IPS-15b (cell line): ENCODE measurements at regions not wholly inside any gene's neighbourhood (a gene's known extent, or its start where the extent isn't known, plus 50 kb on each side); places are given as distances from the start of the nearest gene placed in this dataset.

Experiments
- H3K27me3 ChIP-seq: one replicate; pipeline ENCODE4 v1.6.1; 2013; ENCODE audit warnings: low read length; ENCODE audit not compliant: control insufficient read depth, insufficient read depth
- H3K36me3 ChIP-seq: one replicate; pipeline ENCODE4 v1.6.1; 2013; ENCODE audit warnings: low read length; ENCODE audit not compliant: control insufficient read depth, insufficient read depth
- H3K4me1 ChIP-seq: one replicate; pipeline ENCODE4 v1.6.1; 2013; ENCODE audit warnings: mild to moderate bottlenecking, low read length; ENCODE audit not compliant: control insufficient read depth, insufficient read depth
- H3K4me3 ChIP-seq: one replicate; pipeline ENCODE4 v1.5.1; 2013; ENCODE audit warnings: low read depth, low read length
- H3K9ac ChIP-seq: one replicate; pipeline ENCODE4 v1.6.1; 2013; ENCODE audit warnings: low read depth, mild to moderate bottlenecking, low read length
- H3K9me3 ChIP-seq: one replicate; pipeline ENCODE4 v1.6.1; 2013; ENCODE audit warnings: mild to moderate bottlenecking, low read length; ENCODE audit not compliant: control insufficient read depth, insufficient read depth

- Histone ChIP-seq H3K4me3 (no peak overlapping the region), H3K9ac (no peak overlapping the region), H3K4me1 (no peaks in the 10 kb centered on the region), H3K27me3 (no peaks in the 10 kb centered on the region), H3K9me3 (no peaks in the 10 kb centered on the region), H3K36me3 (no peaks in the 10 kb centered on the region)
Observed at GRCh38 chr11:134576721-134577171, 164.7 kb upstream of the B3GAT1 start.

- no peaks in the 10 kb centered on the region for H3K27me3 ChIP-seq
- no peak overlapping the region for H3K4me3 ChIP-seq
- H3K9ac ChIP-seq: no peak overlapping the region
- H3K36me3 ChIP-seq: no peaks in the 10 kb centered on the region
- no peaks in the 10 kb centered on the region for H3K9me3 ChIP-seq
- peaks cover under 1% of the 10 kb centered on the region for H3K4me1 ChIP-seq
Observed at GRCh38 chr11:134576286-134576685, 164.2 kb upstream of the B3GAT1 start.

- Histone ChIP-seq H3K4me1 (peaks cover 2% of the 10 kb centered on the region), H3K36me3 (no peaks in the 10 kb centered on the region), H3K27me3 (no peaks in the 10 kb centered on the region), H3K4me3 (no peak overlapping the region), H3K9me3 (no peaks in the 10 kb centered on the region), H3K9ac (no peak overlapping the region)
Observed at GRCh38 chr11:134575504-134576230, 163.6 kb upstream of the B3GAT1 start.

- H3K27me3 ChIP-seq: no peaks in the 10 kb centered on the region
- H3K36me3 ChIP-seq: no peaks in the 10 kb centered on the region
- no peak overlapping the region for H3K4me3 ChIP-seq
- H3K9ac ChIP-seq: no peak overlapping the region
- H3K9me3 ChIP-seq: no peaks in the 10 kb centered on the region
- peaks cover 2% of the 10 kb centered on the region for H3K4me1 ChIP-seq
Observed at GRCh38 chr11:134574947-134575346, 162.9 kb upstream of the B3GAT1 start.

- no peak overlapping the region for H3K9ac ChIP-seq
- no peaks in the 10 kb centered on the region for H3K27me3 ChIP-seq
- H3K9me3 ChIP-seq: no peaks in the 10 kb centered on the region
- no peaks in the 10 kb centered on the region for H3K36me3 ChIP-seq
- H3K4me3 ChIP-seq: no peak overlapping the region
- peaks cover 2% of the 10 kb centered on the region for H3K4me1 ChIP-seq
Observed at GRCh38 chr11:134574425-134574824, 162.4 kb upstream of the B3GAT1 start.

- Histone ChIP-seq H3K36me3 (no peaks in the 10 kb centered on the region), H3K9ac (no peak overlapping the region), H3K4me1 (peaks cover 2% of the 10 kb centered on the region), H3K9me3 (no peaks in the 10 kb centered on the region), H3K27me3 (no peaks in the 10 kb centered on the region), H3K4me3 (no peak overlapping the region)
Observed at GRCh38 chr11:134573857-134574256, 161.8 kb upstream of the B3GAT1 start.

- no peaks in the 10 kb centered on the region for H3K27me3 ChIP-seq
- peaks cover 2% of the 10 kb centered on the region for H3K4me1 ChIP-seq
Observed at GRCh38 chr11:134572741-134573675, 161.0 kb upstream of the B3GAT1 start.

GRCh38 chr11:134571301-134571700 is 159.3 kb upstream of the B3GAT1 start:
- no peak overlapping the region for H3K9ac ChIP-seq
- H3K9me3 ChIP-seq: no peaks in the 10 kb centered on the region
- no peaks in the 10 kb centered on the region for H3K36me3 ChIP-seq
- H3K27me3 ChIP-seq: no peaks in the 10 kb centered on the region
- peaks cover 2% of the 10 kb centered on the region for H3K4me1 ChIP-seq
- H3K4me3 ChIP-seq: no peak overlapping the region

More at GRCh38 chr11:134572741-134573675, 161.0 kb upstream of the B3GAT1 start:
- Histone ChIP-seq H3K9me3 (no peaks in the 10 kb centered on the region), H3K36me3 (no peaks in the 10 kb centered on the region), H3K9ac (no peak overlapping the region), H3K4me3 (no peak overlapping the region)

GRCh38 chr11:134569195-134569594 is 157.2 kb upstream of the B3GAT1 start:
- Histone ChIP-seq H3K36me3 (no peaks in the 10 kb centered on the region), H3K9me3 (no peaks in the 10 kb centered on the region), H3K9ac (no peak overlapping the region), H3K27me3 (no peaks in the 10 kb centered on the region), H3K4me3 (no peak overlapping the region), H3K4me1 (peaks cover 2% of the 10 kb centered on the region)

GRCh38 chr11:134566311-134566710 is 154.3 kb upstream of the B3GAT1 start:
- no peak overlapping the region for H3K4me3 ChIP-seq
- no peak overlapping the region for H3K9ac ChIP-seq
- H3K27me3 ChIP-seq: no peaks in the 10 kb centered on the region
- H3K4me1 ChIP-seq: peaks cover 1% of the 10 kb centered on the region
- H3K36me3 ChIP-seq: no peaks in the 10 kb centered on the region
- no peaks in the 10 kb centered on the region for H3K9me3 ChIP-seq

GRCh38 chr11:134565343-134565891 is 153.4 kb upstream of the B3GAT1 start:
- H3K4me1 ChIP-seq: no peaks in the 10 kb centered on the region
- H3K27me3 ChIP-seq: no peaks in the 10 kb centered on the region
- H3K9me3 ChIP-seq: no peaks in the 10 kb centered on the region
- H3K36me3 ChIP-seq: no peaks in the 10 kb centered on the region
- no peak overlapping the region for H3K9ac ChIP-seq
- no peak overlapping the region for H3K4me3 ChIP-seq
